HepG2 (cell line): ENCODE measurements at regions not wholly inside any gene's neighbourhood (a gene's known extent, or its start where the extent isn't known, plus 50 kb on each side); places are given as distances from the start of the nearest gene placed in this dataset.

ENCODE experiments used
- ATF7-NPFF ChIP-seq: sonication (generic); formaldehyde crosslinking; IDR thresholded peaks from 2 replicates; pipeline ENCODE4 v1.8.1; 2023; ENCODE audit warnings: mild to moderate bottlenecking, low read depth, missing genetic modification reagents, moderate library complexity
- CBX5 ChIP-seq: sonication (generic); formaldehyde crosslinking; IDR thresholded peaks from 2 replicates; pipeline ENCODE4 v1.4.0; 2020; ENCODE audit warnings: missing genetic modification reagents, borderline replicate concordance
- FOXO1 ChIP-seq: sonication (generic); formaldehyde crosslinking; IDR thresholded peaks from 2 replicates; pipeline ENCODE4 v1.4.0; 2020; ENCODE audit warnings: missing genetic modification reagents
- GABPA ChIP-seq, 2 experiments: IDR thresholded peaks; 2 replicates each; pipeline ENCODE4 v1.6.1; 2011 to 2016; ENCODE audit warnings: low read depth in 2 of 2, low read length in 1 of 2, missing biosample characterization in 1 of 2, missing genetic modification characterization in 1 of 2
- HNF4G ChIP-seq, 2 experiments: sonication (generic) in 1 of 2; formaldehyde crosslinking in 1 of 2; IDR thresholded peaks; 2 replicates each; pipeline versions ENCODE4 v1.4.0 to v1.6.1; 2011 to 2020; ENCODE audit warnings: borderline replicate concordance in 2 of 2, low read depth in 2 of 2, mild to moderate bottlenecking in 2 of 2, low read length in 1 of 2, missing genetic modification reagents in 1 of 2, moderate library complexity in 1 of 2
- IRF2 ChIP-seq: IDR thresholded peaks from 2 replicates; pipeline ENCODE4 v1.6.1; 2018; ENCODE audit warnings: missing genetic modification reagents, missing compliant biosample characterization
- KAT7 ChIP-seq: IDR thresholded peaks from 2 replicates; pipeline ENCODE4 v1.6.1; 2018; ENCODE audit warnings: borderline replicate concordance, missing compliant biosample characterization
- MBD4 ChIP-seq: IDR thresholded peaks from 2 replicates; pipeline ENCODE4 v1.6.1; 2012; ENCODE audit warnings: low read length, inconsistent platforms, borderline replicate concordance
- MED8 ChIP-seq: sonication (generic); formaldehyde crosslinking; IDR thresholded peaks from 2 replicates; pipeline ENCODE4 v1.8.1; 2023; ENCODE audit warnings: mild to moderate bottlenecking, missing genetic modification reagents; ENCODE audit not compliant: insufficient replicate concordance
- NR1H2 ChIP-seq: sonication (generic); formaldehyde crosslinking; IDR thresholded peaks from 2 replicates; pipeline ENCODE4 v1.8.1; 2022; ENCODE audit warnings: low read depth, missing genetic modification reagents, borderline replicate concordance
- PITX1 ChIP-seq: sonication (generic); formaldehyde crosslinking; IDR thresholded peaks from 2 replicates; pipeline ENCODE4 v1.5.1; 2020; ENCODE audit warnings: mild to moderate bottlenecking, missing genetic modification reagents
- RXRB ChIP-seq: IDR thresholded peaks from 2 replicates; pipeline ENCODE4 v1.6.1; 2016; ENCODE audit warnings: borderline replicate concordance, missing genetic modification reagents, missing compliant biosample characterization
- ZNF101 ChIP-seq: sonication (generic); formaldehyde crosslinking; IDR thresholded peaks from 2 replicates; pipeline ENCODE4 v1.4.0; 2020; ENCODE audit warnings: mild to moderate bottlenecking, low read depth, missing genetic modification reagents, borderline replicate concordance
- ZNF232 ChIP-seq: sonication (generic); formaldehyde crosslinking; IDR thresholded peaks from 2 replicates; pipeline ENCODE4 v1.4.0; 2020; ENCODE audit warnings: missing genetic modification reagents, borderline replicate concordance
- ZNF510 ChIP-seq: sonication (generic); formaldehyde crosslinking; IDR thresholded peaks from 2 replicates; pipeline ENCODE4 v1.4.0; 2020; ENCODE audit warnings: low read depth, mild to moderate bottlenecking, missing genetic modification reagents
- ZNF577 ChIP-seq: sonication (generic); formaldehyde crosslinking; IDR thresholded peaks from 2 replicates; pipeline ENCODE4 v1.4.0; 2020; ENCODE audit warnings: mild to moderate bottlenecking, low read depth, missing genetic modification reagents, borderline replicate concordance
- ZNF644 ChIP-seq: IDR thresholded peaks from 2 replicates; pipeline ENCODE4 v1.6.1; 2016; ENCODE audit warnings: low read depth
- TF ChIP-seq, protein P1 (sequence below): IDR thresholded peaks from 2 replicates; pipeline ENCODE4 v1.4.0; 2020; ENCODE audit warnings: mild to moderate bottlenecking, missing genetic modification reagents
- TF ChIP-seq, protein P2 (sequence below): IDR thresholded peaks from 2 replicates; pipeline ENCODE4 v1.6.1; 2012; ENCODE audit warnings: inconsistent platforms
- TF ChIP-seq, protein P3 (sequence below): sonication (generic); formaldehyde crosslinking; IDR thresholded peaks from 2 replicates; pipeline ENCODE4 v1.4.0; 2020; ENCODE audit warnings: mild to moderate bottlenecking, low read depth, missing genetic modification reagents
- TF ChIP-seq, protein P4 (sequence below): sonication (generic); formaldehyde crosslinking; conservative IDR thresholded peaks from 2 replicates; pipeline ENCODE4 v1.4.0; 2020; ENCODE audit warnings: mild to moderate bottlenecking, missing genetic modification reagents, moderate library complexity

DNA sequence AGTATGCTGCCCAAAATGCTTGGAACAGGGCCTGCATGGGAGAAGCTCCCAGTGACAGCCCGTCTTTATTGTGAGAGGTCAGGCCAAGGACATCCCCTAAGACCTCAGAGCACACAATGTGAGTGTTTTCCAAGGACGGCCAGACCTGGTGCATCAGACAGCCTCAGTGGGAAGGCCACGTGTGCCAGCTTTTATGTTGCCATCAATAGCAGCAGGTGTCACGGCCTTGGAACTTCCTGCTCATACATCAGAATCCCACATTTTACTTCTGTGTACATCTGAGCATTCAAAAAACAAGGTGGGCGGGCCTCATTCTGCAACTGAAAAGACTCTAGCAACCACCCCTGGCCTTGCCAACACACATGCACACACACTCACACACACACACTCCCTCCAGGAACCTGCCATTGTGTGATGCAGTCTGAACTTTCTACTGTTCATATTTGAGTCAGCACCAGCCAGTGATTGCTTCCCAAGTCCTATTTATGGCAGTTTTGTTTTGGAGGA, 753.1 kb upstream of the TBX3 start (continued):
- TF ChIP-seq, protein P1, sequence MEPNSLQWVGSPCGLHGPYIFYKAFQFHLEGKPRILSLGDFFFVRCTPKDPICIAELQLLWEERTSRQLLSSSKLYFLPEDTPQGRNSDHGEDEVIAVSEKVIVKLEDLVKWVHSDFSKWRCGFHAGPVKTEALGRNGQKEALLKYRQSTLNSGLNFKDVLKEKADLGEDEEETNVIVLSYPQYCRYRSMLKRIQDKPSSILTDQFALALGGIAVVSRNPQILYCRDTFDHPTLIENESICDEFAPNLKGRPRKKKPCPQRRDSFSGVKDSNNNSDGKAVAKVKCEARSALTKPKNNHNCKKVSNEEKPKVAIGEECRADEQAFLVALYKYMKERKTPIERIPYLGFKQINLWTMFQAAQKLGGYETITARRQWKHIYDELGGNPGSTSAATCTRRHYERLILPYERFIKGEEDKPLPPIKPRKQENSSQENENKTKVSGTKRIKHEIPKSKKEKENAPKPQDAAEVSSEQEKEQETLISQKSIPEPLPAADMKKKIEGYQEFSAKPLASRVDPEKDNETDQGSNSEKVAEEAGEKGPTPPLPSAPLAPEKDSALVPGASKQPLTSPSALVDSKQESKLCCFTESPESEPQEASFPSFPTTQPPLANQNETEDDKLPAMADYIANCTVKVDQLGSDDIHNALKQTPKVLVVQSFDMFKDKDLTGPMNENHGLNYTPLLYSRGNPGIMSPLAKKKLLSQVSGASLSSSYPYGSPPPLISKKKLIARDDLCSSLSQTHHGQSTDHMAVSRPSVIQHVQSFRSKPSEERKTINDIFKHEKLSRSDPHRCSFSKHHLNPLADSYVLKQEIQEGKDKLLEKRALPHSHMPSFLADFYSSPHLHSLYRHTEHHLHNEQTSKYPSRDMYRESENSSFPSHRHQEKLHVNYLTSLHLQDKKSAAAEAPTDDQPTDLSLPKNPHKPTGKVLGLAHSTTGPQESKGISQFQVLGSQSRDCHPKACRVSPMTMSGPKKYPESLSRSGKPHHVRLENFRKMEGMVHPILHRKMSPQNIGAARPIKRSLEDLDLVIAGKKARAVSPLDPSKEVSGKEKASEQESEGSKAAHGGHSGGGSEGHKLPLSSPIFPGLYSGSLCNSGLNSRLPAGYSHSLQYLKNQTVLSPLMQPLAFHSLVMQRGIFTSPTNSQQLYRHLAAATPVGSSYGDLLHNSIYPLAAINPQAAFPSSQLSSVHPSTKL (CRISPR knock-in tag), result peak; percentile 94
- TF ChIP-seq PITX1 (CRISPR knock-in tag), result peak; percentile 55; the same call in 1 of the 2 replicates
- peak; percentile 58; the same call in 1 of the 2 replicates for TF ChIP-seq KAT7 (CRISPR knock-in tag)
- TF ChIP-seq, protein P2, sequence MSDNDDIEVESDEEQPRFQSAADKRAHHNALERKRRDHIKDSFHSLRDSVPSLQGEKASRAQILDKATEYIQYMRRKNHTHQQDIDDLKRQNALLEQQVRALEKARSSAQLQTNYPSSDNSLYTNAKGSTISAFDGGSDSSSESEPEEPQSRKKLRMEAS, result peak; percentile 82
- TF ChIP-seq MED8 (CRISPR knock-in tag), result no peak
- no peak for TF ChIP-seq ATF7-NPFF (CRISPR knock-in tag)
- TF ChIP-seq ZNF510 (CRISPR knock-in tag), result no peak
- TF ChIP-seq, protein P3, sequence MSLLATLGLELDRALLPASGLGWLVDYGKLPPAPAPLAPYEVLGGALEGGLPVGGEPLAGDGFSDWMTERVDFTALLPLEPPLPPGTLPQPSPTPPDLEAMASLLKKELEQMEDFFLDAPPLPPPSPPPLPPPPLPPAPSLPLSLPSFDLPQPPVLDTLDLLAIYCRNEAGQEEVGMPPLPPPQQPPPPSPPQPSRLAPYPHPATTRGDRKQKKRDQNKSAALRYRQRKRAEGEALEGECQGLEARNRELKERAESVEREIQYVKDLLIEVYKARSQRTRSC (CRISPR knock-in tag), result no peak
- TF ChIP-seq HNF4G (IDR thresholded peaks at IDR 0.05; ENCODE audit: borderline replicate concordance, low read depth, low read length), result no peak
- TF ChIP-seq HNF4G (CRISPR knock-in tag; IDR thresholded peaks at IDR 0.05; ENCODE audit: borderline replicate concordance, low read depth), result 0 out of 2 replicates have a peak, but pooled peaks have one; percentile 15
- peak; percentile 78; the same call in 1 of the 2 replicates for TF ChIP-seq FOXO1
- no peak for TF ChIP-seq GABPA (IDR thresholded peaks at IDR 0.05; ENCODE audit: low read depth, low read length)
- no peak for TF ChIP-seq GABPA (CRISPR knock-in tag; IDR thresholded peaks at IDR 0.05; ENCODE audit: low read depth)
- no peak for TF ChIP-seq NR1H2 (CRISPR knock-in tag)
- TF ChIP-seq ZNF232 (CRISPR knock-in tag), result 0 out of 2 replicates have a peak, but pooled peaks have one; percentile 53
- TF ChIP-seq, protein P4, sequence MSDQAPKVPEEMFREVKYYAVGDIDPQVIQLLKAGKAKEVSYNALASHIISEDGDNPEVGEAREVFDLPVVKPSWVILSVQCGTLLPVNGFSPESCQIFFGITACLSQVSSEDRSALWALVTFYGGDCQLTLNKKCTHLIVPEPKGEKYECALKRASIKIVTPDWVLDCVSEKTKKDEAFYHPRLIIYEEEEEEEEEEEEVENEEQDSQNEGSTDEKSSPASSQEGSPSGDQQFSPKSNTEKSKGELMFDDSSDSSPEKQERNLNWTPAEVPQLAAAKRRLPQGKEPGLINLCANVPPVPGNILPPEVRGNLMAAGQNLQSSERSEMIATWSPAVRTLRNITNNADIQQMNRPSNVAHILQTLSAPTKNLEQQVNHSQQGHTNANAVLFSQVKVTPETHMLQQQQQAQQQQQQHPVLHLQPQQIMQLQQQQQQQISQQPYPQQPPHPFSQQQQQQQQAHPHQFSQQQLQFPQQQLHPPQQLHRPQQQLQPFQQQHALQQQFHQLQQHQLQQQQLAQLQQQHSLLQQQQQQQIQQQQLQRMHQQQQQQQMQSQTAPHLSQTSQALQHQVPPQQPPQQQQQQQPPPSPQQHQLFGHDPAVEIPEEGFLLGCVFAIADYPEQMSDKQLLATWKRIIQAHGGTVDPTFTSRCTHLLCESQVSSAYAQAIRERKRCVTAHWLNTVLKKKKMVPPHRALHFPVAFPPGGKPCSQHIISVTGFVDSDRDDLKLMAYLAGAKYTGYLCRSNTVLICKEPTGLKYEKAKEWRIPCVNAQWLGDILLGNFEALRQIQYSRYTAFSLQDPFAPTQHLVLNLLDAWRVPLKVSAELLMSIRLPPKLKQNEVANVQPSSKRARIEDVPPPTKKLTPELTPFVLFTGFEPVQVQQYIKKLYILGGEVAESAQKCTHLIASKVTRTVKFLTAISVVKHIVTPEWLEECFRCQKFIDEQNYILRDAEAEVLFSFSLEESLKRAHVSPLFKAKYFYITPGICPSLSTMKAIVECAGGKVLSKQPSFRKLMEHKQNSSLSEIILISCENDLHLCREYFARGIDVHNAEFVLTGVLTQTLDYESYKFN (CRISPR knock-in tag), result peak; percentile 73
- TF ChIP-seq MBD4, result no peak
- TF ChIP-seq CBX5 (CRISPR knock-in tag), result 0 out of 2 replicates have a peak, but pooled peaks have one; percentile 13
- TF ChIP-seq ZNF644, result peak; percentile 22; the same call in 1 of the 2 replicates
- peak; percentile 58; the same call in 1 of the 2 replicates for TF ChIP-seq IRF2 (CRISPR knock-in tag)
- TF ChIP-seq ZNF101, result no peak
- peak; percentile 86 for TF ChIP-seq RXRB (CRISPR knock-in tag)
- no peak for TF ChIP-seq ZNF577 (CRISPR knock-in tag)
